ENCODE measurements at regions not wholly inside any gene's neighbourhood (a gene's known extent, or its start where the extent isn't known, plus 50 kb on each side); places are given as distances from the start of the nearest gene placed in this dataset.

DNA sequence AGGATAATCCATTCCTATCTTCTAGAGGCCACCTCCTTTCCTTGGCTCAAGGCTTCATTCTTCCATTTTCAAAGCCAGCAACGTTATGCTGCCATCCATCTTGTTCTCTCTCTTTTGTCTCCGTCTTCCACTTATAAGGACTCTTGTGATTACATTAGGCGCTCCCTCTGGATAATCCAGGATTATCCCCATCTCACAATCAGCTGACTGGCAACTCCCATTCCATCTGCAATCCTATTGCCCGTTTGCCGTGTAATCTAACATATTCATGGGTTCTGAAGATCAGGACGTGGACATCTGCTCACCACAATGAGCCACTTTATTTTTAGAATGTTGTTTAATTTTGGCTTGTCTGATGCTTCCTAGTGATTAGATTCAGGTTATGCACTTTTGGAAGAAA, 89.3 kb downstream of the EBNA1BP2 start:
- DNase-seq (ENCODE audit: extremely low read depth, low read depth), result no peak
- TF ChIP-seq, protein P1, sequence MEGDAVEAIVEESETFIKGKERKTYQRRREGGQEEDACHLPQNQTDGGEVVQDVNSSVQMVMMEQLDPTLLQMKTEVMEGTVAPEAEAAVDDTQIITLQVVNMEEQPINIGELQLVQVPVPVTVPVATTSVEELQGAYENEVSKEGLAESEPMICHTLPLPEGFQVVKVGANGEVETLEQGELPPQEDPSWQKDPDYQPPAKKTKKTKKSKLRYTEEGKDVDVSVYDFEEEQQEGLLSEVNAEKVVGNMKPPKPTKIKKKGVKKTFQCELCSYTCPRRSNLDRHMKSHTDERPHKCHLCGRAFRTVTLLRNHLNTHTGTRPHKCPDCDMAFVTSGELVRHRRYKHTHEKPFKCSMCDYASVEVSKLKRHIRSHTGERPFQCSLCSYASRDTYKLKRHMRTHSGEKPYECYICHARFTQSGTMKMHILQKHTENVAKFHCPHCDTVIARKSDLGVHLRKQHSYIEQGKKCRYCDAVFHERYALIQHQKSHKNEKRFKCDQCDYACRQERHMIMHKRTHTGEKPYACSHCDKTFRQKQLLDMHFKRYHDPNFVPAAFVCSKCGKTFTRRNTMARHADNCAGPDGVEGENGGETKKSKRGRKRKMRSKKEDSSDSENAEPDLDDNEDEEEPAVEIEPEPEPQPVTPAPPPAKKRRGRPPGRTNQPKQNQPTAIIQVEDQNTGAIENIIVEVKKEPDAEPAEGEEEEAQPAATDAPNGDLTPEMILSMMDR (IDR thresholded peaks at IDR 0.05; ENCODE audit: low read depth, low read length), result no peak

DNA sequence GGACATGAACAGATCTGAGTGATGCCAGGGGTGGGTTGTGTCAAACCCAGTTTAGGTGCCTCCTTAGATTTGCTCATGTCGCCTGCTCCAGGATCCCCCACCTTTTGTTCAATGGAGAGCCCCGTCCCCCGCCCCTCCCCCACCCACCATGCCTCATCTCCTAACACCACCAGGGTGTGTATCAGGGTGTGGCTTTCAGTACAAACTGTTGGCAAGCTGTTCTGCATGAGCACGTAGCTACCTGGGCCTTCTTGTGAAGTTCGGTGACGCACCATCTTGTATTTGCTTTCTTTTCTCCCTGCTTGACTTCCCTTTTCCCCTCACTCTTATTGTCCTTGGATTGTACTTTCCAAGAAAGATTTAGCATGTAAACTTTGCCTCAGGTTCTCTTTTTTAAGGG, 94.8 kb downstream of the EBNA1BP2 start:
- TF ChIP-seq, protein P1 (IDR thresholded peaks at IDR 0.05; ENCODE audit: low read depth, low read length), result no peak
- DNase-seq (ENCODE audit: extremely low read depth, low read depth), result no peak

DNA sequence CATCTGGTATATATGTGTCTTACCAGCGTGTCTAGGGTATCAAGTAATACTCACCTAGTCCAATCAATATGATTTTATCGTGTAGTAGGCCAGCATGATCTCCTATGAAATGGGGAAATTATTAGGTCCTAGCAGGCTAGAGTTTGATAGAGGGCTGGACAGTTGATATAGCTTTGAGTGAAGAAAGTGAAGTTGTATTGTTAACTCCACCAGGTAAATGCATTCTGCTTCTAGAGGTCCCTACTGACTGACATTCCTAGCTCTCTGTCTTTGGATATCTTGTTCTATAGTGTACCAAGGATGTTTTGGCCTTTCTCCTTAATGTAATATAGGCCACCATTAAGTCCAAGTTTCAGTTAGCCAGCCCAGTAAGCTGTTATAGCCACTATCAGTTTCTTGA, 97.4 kb downstream of the EBNA1BP2 start:
- TF ChIP-seq, protein P1 (IDR thresholded peaks at IDR 0.05; ENCODE audit: low read depth, low read length), result no peak
- no peak for DNase-seq (ENCODE audit: extremely low read depth, low read depth)

DNA sequence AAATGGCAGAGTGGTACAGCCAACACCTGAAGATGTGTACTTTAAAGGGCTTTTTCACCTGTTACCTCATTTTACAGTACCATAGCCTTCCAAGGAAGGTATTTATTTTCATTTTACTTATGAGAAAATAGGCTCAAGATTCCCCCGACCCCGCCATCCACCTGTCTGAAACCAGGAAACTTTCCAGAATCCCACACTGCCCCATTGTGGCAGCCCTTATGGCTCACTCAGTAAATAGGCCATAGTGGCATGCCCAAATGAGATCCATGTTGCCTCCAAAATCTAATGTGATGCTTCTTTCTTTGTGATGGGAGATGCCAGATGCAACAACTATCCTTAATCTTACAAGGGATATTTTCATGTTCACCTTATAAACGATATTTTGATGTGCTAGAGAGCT, 97.8 kb downstream of the EBNA1BP2 start:
- TF ChIP-seq, protein P1 (IDR thresholded peaks at IDR 0.05; ENCODE audit: low read depth, low read length), result no peak
- no peak for DNase-seq (ENCODE audit: extremely low read depth, low read depth)

DNA sequence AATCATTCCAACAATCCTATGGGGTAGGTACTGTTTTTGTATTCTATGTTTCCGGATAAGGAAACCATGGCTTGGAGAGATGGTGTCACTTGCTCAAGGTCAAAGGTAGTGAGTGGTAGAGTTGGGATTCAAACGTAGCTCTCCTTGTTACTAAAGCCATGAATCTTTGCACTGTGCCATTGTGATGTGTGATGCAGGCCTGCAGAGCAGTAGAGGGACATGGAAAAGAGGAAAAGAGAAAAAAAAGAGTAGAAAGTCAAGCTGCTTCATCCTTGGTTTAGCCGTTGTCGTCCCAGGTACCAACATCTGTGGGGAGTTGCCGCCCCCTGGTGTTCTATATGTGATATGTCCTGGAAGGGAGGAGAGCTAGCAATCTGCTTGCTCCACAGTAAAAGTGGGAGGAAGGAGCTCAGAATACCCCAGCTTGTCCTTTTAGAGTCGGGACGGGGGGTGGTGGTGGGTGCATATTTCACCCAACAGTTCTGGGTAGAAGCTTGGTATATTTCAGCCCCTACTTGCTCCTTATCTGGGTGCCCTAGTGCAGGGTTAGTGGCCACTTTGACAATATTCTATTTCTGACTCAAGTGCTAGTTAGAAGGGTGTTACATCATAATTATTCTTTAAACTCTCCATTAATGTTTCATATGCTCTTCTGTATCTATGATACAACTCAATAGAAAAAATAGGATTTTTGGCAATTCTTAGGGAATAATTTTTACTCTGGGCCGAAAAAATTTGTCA, 98.4 kb downstream of the EBNA1BP2 start:
- TF ChIP-seq, protein P1 (IDR thresholded peaks at IDR 0.05; ENCODE audit: low read depth, low read length), result peak; percentile 79
- peak; percentile 37 for DNase-seq (ENCODE audit: extremely low read depth, low read depth)

DNA sequence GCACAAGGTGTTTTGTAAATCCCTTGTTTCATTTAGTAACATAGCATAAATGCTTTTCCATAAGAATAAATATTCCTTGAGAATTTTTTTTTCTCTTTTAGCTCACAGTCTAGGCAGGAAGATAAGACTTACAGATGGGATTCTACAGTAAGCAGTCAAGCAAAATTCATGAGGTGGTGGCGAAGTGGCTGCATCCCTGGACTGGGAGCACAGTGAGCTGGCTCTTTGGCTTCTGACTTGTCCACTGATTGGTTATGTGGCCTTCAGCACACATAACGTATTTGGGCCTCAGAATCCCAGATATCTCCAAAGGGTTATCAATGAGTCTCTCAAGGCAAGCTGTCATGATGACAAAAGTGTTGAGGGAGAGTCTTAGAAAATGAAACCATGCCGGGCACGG, 99.8 kb downstream of the EBNA1BP2 start:
- no peak for DNase-seq (ENCODE audit: extremely low read depth, low read depth)
- TF ChIP-seq, protein P1 (IDR thresholded peaks at IDR 0.05; ENCODE audit: low read depth, low read length), result no peak

DNA sequence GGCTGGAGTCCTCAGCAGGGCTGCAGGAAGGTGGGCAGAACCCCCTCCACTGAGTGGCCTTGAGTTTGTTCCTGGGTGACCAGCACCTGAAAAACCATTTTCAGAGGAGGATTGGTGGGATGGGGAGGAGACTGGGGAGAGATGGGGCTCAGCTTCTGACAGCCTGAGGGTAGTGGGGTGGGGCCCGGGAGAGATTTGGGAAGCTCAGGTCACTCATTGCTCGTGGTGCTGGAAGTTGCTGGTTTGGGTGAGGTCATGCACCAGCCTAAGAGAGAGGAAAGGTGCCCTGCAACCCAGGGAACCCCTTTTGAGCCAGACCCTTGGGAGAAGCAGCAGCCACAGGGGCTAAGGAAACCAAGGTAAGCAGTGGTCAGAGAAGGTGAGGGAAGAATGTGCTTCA, 100.8 kb downstream of the EBNA1BP2 start:
- TF ChIP-seq, protein P1 (IDR thresholded peaks at IDR 0.05; ENCODE audit: low read depth, low read length), result no peak
- no peak for DNase-seq (ENCODE audit: extremely low read depth, low read depth)

Data from AG09319 (cell line).